HL-60 (cell line): ENCODE measurements at regions not wholly inside any gene's neighbourhood (a gene's known extent, or its start where the extent isn't known, plus 50 kb on each side); places are given as distances from the start of the nearest gene placed in this dataset.

Experiments
- DNase-seq, 2 experiments: peaks; one replicate each; pipeline ENCODE4 v3.0.0-alpha.2; 2010 to 2020; ENCODE audit warnings: low read depth in 1 of 2, low spot score in 1 of 2
- H3K27ac ChIP-seq: fragments of 250-450 bp; sonication (Bioruptor Pico); replicated peaks from 2 replicates; pipeline ENCODE4 v1.5.1; 2020; ENCODE audit warnings: mild to moderate bottlenecking, moderate library complexity
- H3K27me3 ChIP-seq: fragments of 250-450 bp; sonication (Bioruptor Pico); 2 replicates; pipeline ENCODE4 v1.5.1; 2021; ENCODE audit warnings: mild to moderate bottlenecking, moderate library complexity; ENCODE audit not compliant: insufficient read depth, poor library complexity, severe bottlenecking
- H3K4me3 ChIP-seq: replicated peaks from 2 replicates; pipeline ENCODE4 v1.5.1; 2011; ENCODE audit warnings: mild to moderate bottlenecking, control low read depth, low read length; ENCODE audit not compliant: insufficient read depth
- GABPA ChIP-seq: IDR thresholded peaks from 2 replicates; pipeline ENCODE4 v1.6.1; 2012; ENCODE audit warnings: low read depth
- POLR2AphosphoS5 ChIP-seq: IDR thresholded peaks from 2 replicates; pipeline ENCODE4 v1.6.1; 2012; ENCODE audit warnings: low read depth
- SPI1 ChIP-seq: IDR thresholded peaks from 2 replicates; pipeline ENCODE4 v1.6.1; 2012; ENCODE audit warnings: low read depth, mild to moderate bottlenecking, borderline replicate concordance
- TF ChIP-seq, protein P1 (sequence below): IDR thresholded peaks from 2 replicates; pipeline ENCODE4 v1.6.1; 2012; ENCODE audit warnings: low read depth; ENCODE audit not compliant: insufficient replicate concordance
- TF ChIP-seq, protein P2 (sequence below): IDR thresholded peaks from one replicate; pipeline ENCODE4 v1.5.1; 2011; ENCODE audit warnings: low read length, control low read depth, inconsistent platforms; ENCODE audit not compliant: insufficient read depth

- H3K4me3 ChIP-seq: no peak overlapping the region
- DNase-seq: no peak
- H3K27ac ChIP-seq: no peak overlapping the region
- TF ChIP-seq SPI1: no peak
- no peak for TF ChIP-seq GABPA
- TF ChIP-seq POLR2AphosphoS5: no peak
- TF ChIP-seq, protein P1, sequence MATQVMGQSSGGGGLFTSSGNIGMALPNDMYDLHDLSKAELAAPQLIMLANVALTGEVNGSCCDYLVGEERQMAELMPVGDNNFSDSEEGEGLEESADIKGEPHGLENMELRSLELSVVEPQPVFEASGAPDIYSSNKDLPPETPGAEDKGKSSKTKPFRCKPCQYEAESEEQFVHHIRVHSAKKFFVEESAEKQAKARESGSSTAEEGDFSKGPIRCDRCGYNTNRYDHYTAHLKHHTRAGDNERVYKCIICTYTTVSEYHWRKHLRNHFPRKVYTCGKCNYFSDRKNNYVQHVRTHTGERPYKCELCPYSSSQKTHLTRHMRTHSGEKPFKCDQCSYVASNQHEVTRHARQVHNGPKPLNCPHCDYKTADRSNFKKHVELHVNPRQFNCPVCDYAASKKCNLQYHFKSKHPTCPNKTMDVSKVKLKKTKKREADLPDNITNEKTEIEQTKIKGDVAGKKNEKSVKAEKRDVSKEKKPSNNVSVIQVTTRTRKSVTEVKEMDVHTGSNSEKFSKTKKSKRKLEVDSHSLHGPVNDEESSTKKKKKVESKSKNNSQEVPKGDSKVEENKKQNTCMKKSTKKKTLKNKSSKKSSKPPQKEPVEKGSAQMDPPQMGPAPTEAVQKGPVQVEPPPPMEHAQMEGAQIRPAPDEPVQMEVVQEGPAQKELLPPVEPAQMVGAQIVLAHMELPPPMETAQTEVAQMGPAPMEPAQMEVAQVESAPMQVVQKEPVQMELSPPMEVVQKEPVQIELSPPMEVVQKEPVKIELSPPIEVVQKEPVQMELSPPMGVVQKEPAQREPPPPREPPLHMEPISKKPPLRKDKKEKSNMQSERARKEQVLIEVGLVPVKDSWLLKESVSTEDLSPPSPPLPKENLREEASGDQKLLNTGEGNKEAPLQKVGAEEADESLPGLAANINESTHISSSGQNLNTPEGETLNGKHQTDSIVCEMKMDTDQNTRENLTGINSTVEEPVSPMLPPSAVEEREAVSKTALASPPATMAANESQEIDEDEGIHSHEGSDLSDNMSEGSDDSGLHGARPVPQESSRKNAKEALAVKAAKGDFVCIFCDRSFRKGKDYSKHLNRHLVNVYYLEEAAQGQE: no peak
- TF ChIP-seq, protein P2, sequence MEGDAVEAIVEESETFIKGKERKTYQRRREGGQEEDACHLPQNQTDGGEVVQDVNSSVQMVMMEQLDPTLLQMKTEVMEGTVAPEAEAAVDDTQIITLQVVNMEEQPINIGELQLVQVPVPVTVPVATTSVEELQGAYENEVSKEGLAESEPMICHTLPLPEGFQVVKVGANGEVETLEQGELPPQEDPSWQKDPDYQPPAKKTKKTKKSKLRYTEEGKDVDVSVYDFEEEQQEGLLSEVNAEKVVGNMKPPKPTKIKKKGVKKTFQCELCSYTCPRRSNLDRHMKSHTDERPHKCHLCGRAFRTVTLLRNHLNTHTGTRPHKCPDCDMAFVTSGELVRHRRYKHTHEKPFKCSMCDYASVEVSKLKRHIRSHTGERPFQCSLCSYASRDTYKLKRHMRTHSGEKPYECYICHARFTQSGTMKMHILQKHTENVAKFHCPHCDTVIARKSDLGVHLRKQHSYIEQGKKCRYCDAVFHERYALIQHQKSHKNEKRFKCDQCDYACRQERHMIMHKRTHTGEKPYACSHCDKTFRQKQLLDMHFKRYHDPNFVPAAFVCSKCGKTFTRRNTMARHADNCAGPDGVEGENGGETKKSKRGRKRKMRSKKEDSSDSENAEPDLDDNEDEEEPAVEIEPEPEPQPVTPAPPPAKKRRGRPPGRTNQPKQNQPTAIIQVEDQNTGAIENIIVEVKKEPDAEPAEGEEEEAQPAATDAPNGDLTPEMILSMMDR: no peak
- no peaks in the 10 kb centered on the region for H3K27me3 ChIP-seq
Observed at GRCh38 chr12:73321319-73321718, 1049.1 kb downstream of the TRHDE start.

DNA sequence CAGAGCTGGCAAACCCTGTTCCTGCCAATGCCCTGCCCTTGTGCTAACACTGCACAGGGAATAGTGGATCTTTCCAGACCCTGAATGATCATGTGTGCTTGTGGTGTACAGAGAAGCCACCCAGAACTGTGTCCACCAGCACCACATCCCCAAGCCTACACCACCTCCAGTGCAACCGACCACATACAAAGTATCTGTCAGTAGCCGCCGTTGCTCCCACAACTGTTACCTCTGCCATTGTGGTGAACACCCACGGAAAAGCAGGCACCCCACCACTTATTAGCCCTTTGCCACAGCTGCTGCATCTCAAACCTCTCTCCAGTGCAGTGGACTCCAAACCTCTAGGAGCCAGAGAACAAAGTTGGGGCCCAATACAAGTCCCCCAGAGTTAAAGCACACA lies 1049.6 kb downstream of the TRHDE start:
- no peak for DNase-seq
- no peak overlapping the region for H3K27ac ChIP-seq
- H3K27me3 ChIP-seq: no peaks in the 10 kb centered on the region
- no peak for TF ChIP-seq POLR2AphosphoS5
- no peak for TF ChIP-seq GABPA
- TF ChIP-seq, protein P1: no peak
- TF ChIP-seq, protein P2: no peak
- no peak for TF ChIP-seq SPI1
- no peak overlapping the region for H3K4me3 ChIP-seq

- DNase-seq: no peak
- TF ChIP-seq, protein P1: no peak
- no peak for TF ChIP-seq GABPA
Observed at GRCh38 chr12:73330584-73331351, 1058.6 kb downstream of the TRHDE start.

More at GRCh38 chr12:73330584-73331351, 1058.6 kb downstream of the TRHDE start:
- Histone ChIP-seq H3K27me3 (no peaks in the 10 kb centered on the region), H3K4me3 (no peak overlapping the region), H3K27ac (no peak overlapping the region)
